ENCODE measurements at regions not wholly inside any gene's neighbourhood (a gene's known extent, or its start where the extent isn't known, plus 50 kb on each side); places are given as distances from the start of the nearest gene placed in this dataset.

DNA sequence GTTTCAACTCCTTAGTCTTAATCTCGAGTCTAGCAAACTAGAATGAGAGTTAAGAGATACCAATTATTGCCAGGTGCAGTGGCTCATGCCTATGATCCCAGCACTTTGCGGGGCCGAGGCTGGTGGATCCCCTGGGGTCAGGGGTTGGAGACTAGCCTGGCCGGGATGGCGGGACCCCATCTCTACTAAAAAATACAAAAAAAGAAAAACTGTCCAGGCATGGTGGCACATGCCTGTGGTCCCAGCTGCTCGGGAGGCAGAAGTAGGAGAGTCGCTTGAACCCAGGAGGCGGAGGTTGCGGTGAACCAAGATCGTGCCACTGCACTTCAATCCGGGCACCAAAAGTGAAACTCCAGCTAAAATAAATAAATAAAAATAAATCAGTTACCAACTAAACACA is 1119.5 kb upstream of the ATXN8OS start:
- no peaks in the 10 kb centered on the region for H3K79me2 ChIP-seq (ENCODE audit: insufficient read depth, low read length)
- Mint-ChIP-seq H3K4me3 (ENCODE audit: unreplicated experiment) (no peak overlapping the region), H3K9me3 (ENCODE audit: unreplicated experiment) (no peaks in the 10 kb centered on the region), H3K4me1 (ENCODE audit: low read depth, unreplicated experiment) (no peaks in the 10 kb centered on the region), H3K27me3 (ENCODE audit: low read depth, unreplicated experiment) (no peaks in the 10 kb centered on the region), H3K27ac (ENCODE audit: unreplicated experiment) (no peak overlapping the region), H3K36me3 (ENCODE audit: low read depth, unreplicated experiment) (no peaks in the 10 kb centered on the region)
- H3K9ac ChIP-seq (ENCODE audit: low read length): no peak overlapping the region
- no peaks in the 10 kb centered on the region for H3K9me3 ChIP-seq (ENCODE audit: insufficient read depth, low read depth, low read length)
- H3K4me1 ChIP-seq (ENCODE audit: insufficient read depth, low read length): no peaks in the 10 kb centered on the region
- H3K27ac ChIP-seq (ENCODE audit: low read depth, low read length): no peak overlapping the region
- no peaks in the 10 kb centered on the region for H3K36me3 ChIP-seq (ENCODE audit: insufficient read depth, low read length)
- no peak for TF ChIP-seq EZH2 (IDR thresholded peaks at IDR 0.05; ENCODE audit: insufficient read depth, low read length)
- TF ChIP-seq, protein P1, sequence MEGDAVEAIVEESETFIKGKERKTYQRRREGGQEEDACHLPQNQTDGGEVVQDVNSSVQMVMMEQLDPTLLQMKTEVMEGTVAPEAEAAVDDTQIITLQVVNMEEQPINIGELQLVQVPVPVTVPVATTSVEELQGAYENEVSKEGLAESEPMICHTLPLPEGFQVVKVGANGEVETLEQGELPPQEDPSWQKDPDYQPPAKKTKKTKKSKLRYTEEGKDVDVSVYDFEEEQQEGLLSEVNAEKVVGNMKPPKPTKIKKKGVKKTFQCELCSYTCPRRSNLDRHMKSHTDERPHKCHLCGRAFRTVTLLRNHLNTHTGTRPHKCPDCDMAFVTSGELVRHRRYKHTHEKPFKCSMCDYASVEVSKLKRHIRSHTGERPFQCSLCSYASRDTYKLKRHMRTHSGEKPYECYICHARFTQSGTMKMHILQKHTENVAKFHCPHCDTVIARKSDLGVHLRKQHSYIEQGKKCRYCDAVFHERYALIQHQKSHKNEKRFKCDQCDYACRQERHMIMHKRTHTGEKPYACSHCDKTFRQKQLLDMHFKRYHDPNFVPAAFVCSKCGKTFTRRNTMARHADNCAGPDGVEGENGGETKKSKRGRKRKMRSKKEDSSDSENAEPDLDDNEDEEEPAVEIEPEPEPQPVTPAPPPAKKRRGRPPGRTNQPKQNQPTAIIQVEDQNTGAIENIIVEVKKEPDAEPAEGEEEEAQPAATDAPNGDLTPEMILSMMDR (IDR thresholded peaks at IDR 0.05; ENCODE audit: insufficient read depth, low read depth, low read length): no peak
- FAIRE-seq: no peak
- no peak overlapping the region for H3K4me3 ChIP-seq (ENCODE audit: insufficient read depth, low read depth, low read length)
- DNase-seq (ENCODE audit: low read depth): no peak
- H4K20me1 ChIP-seq (ENCODE audit: insufficient read depth, low read length): no peaks in the 10 kb centered on the region
- H2AFZ ChIP-seq (ENCODE audit: low read depth, low read length): no peak overlapping the region
- H3K27me3 ChIP-seq (ENCODE audit: insufficient read depth, low read length): no peaks in the 10 kb centered on the region
- H3K4me2 ChIP-seq (ENCODE audit: low read length): no peak overlapping the region

DNA sequence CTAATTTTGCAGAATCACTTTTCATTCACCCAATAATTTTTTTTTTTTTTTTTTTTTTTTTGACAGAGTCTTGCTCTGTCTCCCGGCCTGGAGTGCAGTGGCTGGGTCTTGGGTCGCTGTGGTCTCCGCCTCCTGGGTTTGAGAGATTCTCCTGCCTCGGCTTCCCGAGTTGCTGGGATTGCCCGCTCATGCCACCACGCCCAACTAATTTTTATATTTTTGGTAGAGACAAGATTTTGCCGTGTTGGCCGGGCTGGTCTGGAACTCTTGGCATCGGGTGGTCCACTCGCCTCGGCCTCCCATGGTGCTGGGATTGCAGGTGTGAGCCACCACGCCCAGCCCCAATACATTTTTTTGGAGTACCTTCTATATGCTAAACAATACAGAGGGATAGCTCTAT is 1120.0 kb upstream of the ATXN8OS start:
- Histone ChIP-seq H3K36me3 (ENCODE audit: insufficient read depth, low read length) (no peaks in the 10 kb centered on the region), H3K9ac (ENCODE audit: low read length) (no peak overlapping the region), H3K4me2 (ENCODE audit: low read length) (no peak overlapping the region), H4K20me1 (ENCODE audit: insufficient read depth, low read length) (no peaks in the 10 kb centered on the region), H3K9me3 (ENCODE audit: insufficient read depth, low read depth, low read length) (no peaks in the 10 kb centered on the region), H3K27me3 (ENCODE audit: insufficient read depth, low read length) (no peaks in the 10 kb centered on the region), H3K27ac (ENCODE audit: low read depth, low read length) (no peak overlapping the region), H3K4me1 (ENCODE audit: insufficient read depth, low read length) (no peaks in the 10 kb centered on the region), H3K79me2 (ENCODE audit: insufficient read depth, low read length) (no peaks in the 10 kb centered on the region), H3K4me3 (ENCODE audit: insufficient read depth, low read depth, low read length) (no peak overlapping the region), H2AFZ (ENCODE audit: low read depth, low read length) (no peak overlapping the region)
- H3K27me3 Mint-ChIP-seq (ENCODE audit: low read depth, unreplicated experiment): no peaks in the 10 kb centered on the region
- TF ChIP-seq EZH2 (IDR thresholded peaks at IDR 0.05; ENCODE audit: insufficient read depth, low read length): no peak
- TF ChIP-seq, protein P1 (IDR thresholded peaks at IDR 0.05; ENCODE audit: insufficient read depth, low read depth, low read length): no peak
- FAIRE-seq (no peak), DNase-seq (ENCODE audit: low read depth) (no peak)
- H3K9me3 Mint-ChIP-seq (ENCODE audit: unreplicated experiment): no peaks in the 10 kb centered on the region
- no peak overlapping the region for H3K4me3 Mint-ChIP-seq (ENCODE audit: unreplicated experiment)
- no peak overlapping the region for H3K27ac Mint-ChIP-seq (ENCODE audit: unreplicated experiment)
- no peaks in the 10 kb centered on the region for H3K36me3 Mint-ChIP-seq (ENCODE audit: low read depth, unreplicated experiment)
- H3K4me1 Mint-ChIP-seq (ENCODE audit: low read depth, unreplicated experiment): no peaks in the 10 kb centered on the region

DNA sequence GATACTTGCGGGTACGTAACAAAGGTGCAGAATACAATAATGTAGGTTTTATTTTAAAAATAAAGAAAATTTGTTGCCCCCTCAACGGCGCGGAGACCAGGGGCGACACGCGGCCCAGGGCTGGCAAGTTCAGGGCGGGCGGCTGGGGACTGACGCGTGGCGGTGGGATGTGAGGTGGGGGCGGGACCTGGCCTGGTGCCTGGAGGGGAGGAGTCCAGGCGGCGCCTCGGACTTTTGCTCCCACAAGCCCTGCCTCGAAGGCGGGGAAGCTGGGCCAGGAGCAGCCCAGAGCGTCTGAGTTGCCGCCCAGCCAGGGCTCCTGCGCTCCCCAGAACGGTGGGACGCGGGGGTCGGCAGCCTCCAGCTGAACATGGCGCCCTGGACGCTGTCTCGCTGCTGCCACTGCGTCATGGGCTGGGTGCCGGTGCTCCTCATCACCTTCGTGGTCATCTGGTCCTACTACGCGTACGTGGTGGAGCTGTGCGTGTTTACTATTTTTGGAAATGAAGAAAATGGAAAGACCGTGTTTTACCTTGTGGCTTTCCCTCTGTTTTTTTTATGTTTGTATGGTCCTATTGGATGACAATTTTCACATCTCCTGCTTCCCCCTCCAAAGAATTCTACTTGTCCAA is 1122.8 kb upstream of the ATXN8OS start:
- no peaks in the 10 kb centered on the region for H3K36me3 ChIP-seq (ENCODE audit: insufficient read depth, low read length)
- H3K27me3 ChIP-seq (ENCODE audit: insufficient read depth, low read length): no peaks in the 10 kb centered on the region
- TF ChIP-seq, protein P1 (IDR thresholded peaks at IDR 0.05; ENCODE audit: insufficient read depth, low read depth, low read length): no peak
- no peak for TF ChIP-seq EZH2 (IDR thresholded peaks at IDR 0.05; ENCODE audit: insufficient read depth, low read length)
- no peaks in the 10 kb centered on the region for H4K20me1 ChIP-seq (ENCODE audit: insufficient read depth, low read length)
- H3K4me1 ChIP-seq (ENCODE audit: insufficient read depth, low read length): no peaks in the 10 kb centered on the region
- Mint-ChIP-seq H3K36me3 (ENCODE audit: low read depth, unreplicated experiment) (no peaks in the 10 kb centered on the region), H3K27ac (ENCODE audit: unreplicated experiment) (no peak overlapping the region), H3K9me3 (ENCODE audit: unreplicated experiment) (no peaks in the 10 kb centered on the region), H3K27me3 (ENCODE audit: low read depth, unreplicated experiment) (no peaks in the 10 kb centered on the region), H3K4me1 (ENCODE audit: low read depth, unreplicated experiment) (no peaks in the 10 kb centered on the region), H3K4me3 (ENCODE audit: unreplicated experiment) (no peak overlapping the region)
- FAIRE-seq (no peak), DNase-seq (ENCODE audit: low read depth) (no peak)
- no peak overlapping the region for H3K27ac ChIP-seq (ENCODE audit: low read depth, low read length)
- H3K79me2 ChIP-seq (ENCODE audit: insufficient read depth, low read length): no peaks in the 10 kb centered on the region
- no peak overlapping the region for H3K9ac ChIP-seq (ENCODE audit: low read length)
- H3K4me2 ChIP-seq (ENCODE audit: low read length): no peak overlapping the region
- H3K9me3 ChIP-seq (ENCODE audit: insufficient read depth, low read depth, low read length): no peaks in the 10 kb centered on the region
- H3K4me3 ChIP-seq (ENCODE audit: insufficient read depth, low read depth, low read length): no peak overlapping the region
- H2AFZ ChIP-seq (ENCODE audit: low read depth, low read length): no peak overlapping the region
